ENCODE measurements at regions not wholly inside any gene's neighbourhood (a gene's known extent, or its start where the extent isn't known, plus 50 kb on each side); places are given as distances from the start of the nearest gene placed in this dataset.

DNA sequence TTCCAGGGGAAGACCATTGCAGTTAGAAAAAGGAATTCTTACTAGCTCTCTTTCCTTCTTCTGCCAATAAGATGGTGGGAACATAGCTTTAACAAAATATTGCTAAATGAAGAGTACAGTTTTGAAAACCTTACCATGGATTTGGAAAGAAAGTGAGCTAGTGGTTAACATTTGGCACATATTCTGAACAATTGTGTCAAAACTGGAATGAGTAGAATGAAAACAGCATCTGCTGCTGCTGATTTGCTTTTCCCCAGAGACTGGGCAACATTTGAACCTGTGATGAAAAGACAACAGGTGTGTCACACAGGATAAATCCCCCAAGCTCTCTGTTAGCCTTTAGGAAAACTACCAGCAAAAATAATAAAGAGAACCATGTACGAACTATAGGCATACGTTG, 761.4 kb downstream of the KCNA4 start:
- TF ChIP-seq, protein P1, sequence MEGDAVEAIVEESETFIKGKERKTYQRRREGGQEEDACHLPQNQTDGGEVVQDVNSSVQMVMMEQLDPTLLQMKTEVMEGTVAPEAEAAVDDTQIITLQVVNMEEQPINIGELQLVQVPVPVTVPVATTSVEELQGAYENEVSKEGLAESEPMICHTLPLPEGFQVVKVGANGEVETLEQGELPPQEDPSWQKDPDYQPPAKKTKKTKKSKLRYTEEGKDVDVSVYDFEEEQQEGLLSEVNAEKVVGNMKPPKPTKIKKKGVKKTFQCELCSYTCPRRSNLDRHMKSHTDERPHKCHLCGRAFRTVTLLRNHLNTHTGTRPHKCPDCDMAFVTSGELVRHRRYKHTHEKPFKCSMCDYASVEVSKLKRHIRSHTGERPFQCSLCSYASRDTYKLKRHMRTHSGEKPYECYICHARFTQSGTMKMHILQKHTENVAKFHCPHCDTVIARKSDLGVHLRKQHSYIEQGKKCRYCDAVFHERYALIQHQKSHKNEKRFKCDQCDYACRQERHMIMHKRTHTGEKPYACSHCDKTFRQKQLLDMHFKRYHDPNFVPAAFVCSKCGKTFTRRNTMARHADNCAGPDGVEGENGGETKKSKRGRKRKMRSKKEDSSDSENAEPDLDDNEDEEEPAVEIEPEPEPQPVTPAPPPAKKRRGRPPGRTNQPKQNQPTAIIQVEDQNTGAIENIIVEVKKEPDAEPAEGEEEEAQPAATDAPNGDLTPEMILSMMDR (IDR thresholded peaks at IDR 0.05): no peak
- no peak for TF ChIP-seq POLR2A (IDR thresholded peaks at IDR 0.05)

Data from thyroid gland (tissue), 4 donors.